Neural progenitor cell (in vitro differentiated cells): ENCODE measurements at regions not wholly inside any gene's neighbourhood (a gene's known extent, or its start where the extent isn't known, plus 50 kb on each side); places are given as distances from the start of the nearest gene placed in this dataset.

ENCODE experiments used
- DNase-seq: peaks from one replicate; pipeline ENCODE4 v3.0.0-alpha.2; 2016; ENCODE audit warnings: low spot score
- H2AFZ ChIP-seq: fragments of 200-600 bp; sonication (generic); replicated peaks from 2 replicates; pipeline ENCODE4 v1.6.1; 2016; ENCODE audit warnings: antibody characterized with exemption
- H3F3A ChIP-seq: fragments of 200-600 bp; sonication (generic); 2 replicates; pipeline ENCODE4 v1.6.1; 2016; ENCODE audit warnings: antibody characterized with exemption, low read depth
- H3K27ac ChIP-seq: fragments of 200-600 bp; sonication (generic); 2 replicates; pipeline ENCODE4 v1.5.1; 2016; ENCODE audit warnings: mild to moderate bottlenecking
- H3K27me3 ChIP-seq: fragments of 200-600 bp; sonication (generic); 2 replicates; pipeline ENCODE4 v1.6.1; 2016; ENCODE audit warnings: mild to moderate bottlenecking, moderate library complexity
- H3K36me3 ChIP-seq: fragments of 200-600 bp; sonication (generic); 2 replicates; pipeline ENCODE4 v1.5.1; 2016
- H3K4me1 ChIP-seq: fragments of 200-600 bp; sonication (generic); 2 replicates; pipeline ENCODE4 v1.6.1; 2016; ENCODE audit warnings: mixed run types
- H3K4me2 ChIP-seq: fragments of 200-600 bp; sonication (generic); 2 replicates; pipeline ENCODE4 v1.6.1; 2016
- H3K4me3 ChIP-seq: fragments of 200-600 bp; sonication (generic); 2 replicates; pipeline ENCODE4 v1.5.1; 2016
- H3K79me2 ChIP-seq: fragments of 200-600 bp; sonication (generic); 2 replicates; pipeline ENCODE4 v1.6.1; 2016; ENCODE audit warnings: low read depth
- H3K9ac ChIP-seq: fragments of 200-600 bp; sonication (generic); 2 replicates; pipeline ENCODE4 v1.6.1; 2016
- H3K9me3 ChIP-seq: fragments of 200-600 bp; sonication (generic); 2 replicates; pipeline ENCODE4 v1.5.1; 2016; ENCODE audit warnings: low read depth
- H4K20me1 ChIP-seq: fragments of 200-600 bp; sonication (generic); 2 replicates; pipeline ENCODE4 v1.6.1; 2016; ENCODE audit warnings: low read depth
- H3K27ac Mint-ChIP-seq: 3 replicates; pipeline ENCODE4 v1.8.0; 2021; ENCODE audit warnings: mixed read lengths
- H3K27me3 Mint-ChIP-seq: 2 replicates; pipeline ENCODE4 v1.8.0; 2022; ENCODE audit warnings: low read depth, mild to moderate bottlenecking, inconsistent platforms, moderate library complexity, mixed read lengths; ENCODE audit not compliant: insufficient read depth
- H3K36me3 Mint-ChIP-seq: 3 replicates; pipeline ENCODE4 v1.8.0; 2021; ENCODE audit warnings: mixed read lengths
- H3K4me1 Mint-ChIP-seq: 3 replicates; pipeline ENCODE4 v1.8.0; 2021; ENCODE audit warnings: mixed read lengths
- H3K4me3 Mint-ChIP-seq: 3 replicates; pipeline ENCODE4 v1.8.0; 2021; ENCODE audit warnings: mild to moderate bottlenecking, moderate library complexity, mixed read lengths
- H3K9me3 Mint-ChIP-seq: 3 replicates; pipeline ENCODE4 v1.8.0; 2020; ENCODE audit warnings: mixed read lengths
- CTCF ChIP-seq: fragments of 200-600 bp; sonication (generic); IDR thresholded peaks from 2 replicates; pipeline ENCODE4 v1.5.1; 2017; ENCODE audit warnings: antibody characterized with exemption, mild to moderate bottlenecking
- EZH2 ChIP-seq: fragments of 200-600 bp; sonication (generic); IDR thresholded peaks from 2 replicates; pipeline ENCODE4 v1.6.1; 2017; ENCODE audit warnings: antibody characterized with exemption, mild to moderate bottlenecking, moderate library complexity
- EZH2phosphoT487 ChIP-seq: fragments of 200-600 bp; sonication (generic); IDR thresholded peaks from 2 replicates; pipeline ENCODE4 v1.6.1; 2017; ENCODE audit warnings: antibody characterized with exemption

GRCh38 chr2:133780997-133781513 lies 212.8 kb upstream of the NCKAP5 start:
- TF ChIP-seq EZH2phosphoT487 (no peak), EZH2 (no peak), CTCF (no peak)
- Histone ChIP-seq H3K9me3 (no peaks in the 10 kb centered on the region), H3K4me2 (no peak overlapping the region), H3F3A (no peaks in the 10 kb centered on the region), H3K27me3 (no peaks in the 10 kb centered on the region), H2AFZ (no peak overlapping the region), H3K36me3 (no peaks in the 10 kb centered on the region), H3K79me2 (no peaks in the 10 kb centered on the region), H3K9ac (no peak overlapping the region), H4K20me1 (no peaks in the 10 kb centered on the region), H3K4me3 (no peak overlapping the region), H3K27ac (no peak overlapping the region), H3K4me1 (peaks cover 7% of the 10 kb centered on the region)
- H3K9me3 Mint-ChIP-seq, result peaks cover 11% of the 10 kb centered on the region
- H3K4me1 Mint-ChIP-seq, result peaks cover 3% of the 10 kb centered on the region
- no peaks in the 10 kb centered on the region for H3K27me3 Mint-ChIP-seq
- H3K36me3 Mint-ChIP-seq, result no peaks in the 10 kb centered on the region
- H3K27ac Mint-ChIP-seq, result no peak overlapping the region
- no peak for DNase-seq
- H3K4me3 Mint-ChIP-seq, result no peak overlapping the region

- peaks cover 6% of the 10 kb centered on the region for H3K27me3 Mint-ChIP-seq
- no peak overlapping the region for H3K27ac Mint-ChIP-seq
- Histone ChIP-seq H3K36me3 (no peaks in the 10 kb centered on the region), H3K4me2 (no peak overlapping the region), H3K27ac (no peak overlapping the region), H3K79me2 (no peaks in the 10 kb centered on the region), H4K20me1 (no peaks in the 10 kb centered on the region), H2AFZ (no peak overlapping the region), H3K9me3 (no peaks in the 10 kb centered on the region), H3K9ac (no peak overlapping the region), H3F3A (no peaks in the 10 kb centered on the region), H3K27me3 (no peaks in the 10 kb centered on the region), H3K4me3 (no peak overlapping the region), H3K4me1 (no peaks in the 10 kb centered on the region)
- peaks cover 5% of the 10 kb centered on the region for H3K4me1 Mint-ChIP-seq
- H3K36me3 Mint-ChIP-seq, result no peaks in the 10 kb centered on the region
- TF ChIP-seq EZH2 (no peak), CTCF (no peak), EZH2phosphoT487 (no peak)
- H3K4me3 Mint-ChIP-seq, result no peak overlapping the region
- no peak for DNase-seq
- peaks cover 17% of the 10 kb centered on the region for H3K9me3 Mint-ChIP-seq
These were observed 218.9 kb upstream of the NCKAP5 start for GRCh38 chr2:133787207-133787606.

- TF ChIP-seq EZH2 (no peak), CTCF (no peak), EZH2phosphoT487 (no peak)
- H3K36me3 Mint-ChIP-seq, result no peaks in the 10 kb centered on the region
- peaks cover 5% of the 10 kb centered on the region for H3K4me1 Mint-ChIP-seq
- no peaks in the 10 kb centered on the region for H3K36me3 ChIP-seq
- H3K4me1 ChIP-seq, result no peaks in the 10 kb centered on the region
- no peaks in the 10 kb centered on the region for H3K27me3 ChIP-seq
- peaks cover 17% of the 10 kb centered on the region for H3K9me3 Mint-ChIP-seq
- no peak overlapping the region for H3K4me3 Mint-ChIP-seq
- no peaks in the 10 kb centered on the region for H4K20me1 ChIP-seq
- H3K27me3 Mint-ChIP-seq, result peaks cover 6% of the 10 kb centered on the region
- no peak for DNase-seq
- no peak overlapping the region for H2AFZ ChIP-seq
- H3K9me3 ChIP-seq, result no peaks in the 10 kb centered on the region
- H3K4me2 ChIP-seq, result no peak overlapping the region
- no peaks in the 10 kb centered on the region for H3F3A ChIP-seq
- no peak overlapping the region for H3K9ac ChIP-seq
- no peak overlapping the region for H3K4me3 ChIP-seq
- no peak overlapping the region for H3K27ac ChIP-seq
- H3K79me2 ChIP-seq, result no peaks in the 10 kb centered on the region
- H3K27ac Mint-ChIP-seq, result no peak overlapping the region
These were observed 219.4 kb upstream of the NCKAP5 start for GRCh38 chr2:133787651-133788050.
